ENCODE measurements at regions not wholly inside any gene's neighbourhood (a gene's known extent, or its start where the extent isn't known, plus 50 kb on each side); places are given as distances from the start of the nearest gene placed in this dataset.

DNA sequence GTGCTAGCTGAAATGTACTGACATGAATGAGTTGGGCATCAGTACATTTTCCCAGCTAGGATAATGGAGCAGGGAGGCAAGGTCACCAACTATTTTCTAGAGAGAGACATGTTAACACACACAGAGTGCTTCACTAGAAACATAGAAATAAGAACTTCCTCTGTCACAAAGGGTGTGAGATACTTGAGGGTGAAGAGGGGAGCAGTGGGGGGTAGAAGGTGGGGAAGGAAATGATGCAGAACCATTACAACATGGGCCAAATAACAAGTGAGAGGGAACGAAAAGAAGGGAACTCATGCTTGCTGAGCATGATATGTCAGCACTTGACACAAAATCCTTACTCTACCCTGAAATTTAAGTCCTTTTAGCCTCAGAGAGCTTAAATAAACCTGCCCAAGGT is 87.8 kb upstream of the RFC3 start:
- in situ Hi-C loops (cut with MboI; ENCODE audit: low sequenced_read_pairs) (no loop called here), intact Hi-C loops (cut with micrococcal nuclease) (no loop called here), dilution Hi-C loops (cut with HindIII; ENCODE audit: low sequenced_read_pairs, unreplicated experiment) (no loop called here)
- Histone ChIP-seq H3K4me1 (ENCODE audit: control insufficient read depth, insufficient read depth, low read length) (no peaks in the 10 kb centered on the region), H3K23ac (ENCODE audit: low read depth, low read length) (no peak overlapping the region), H3K4me2 (ENCODE audit: low read depth, low read length) (no peak overlapping the region), H3K36me3 (ENCODE audit: control insufficient read depth, insufficient read depth, low read length) (no peaks in the 10 kb centered on the region), H2BK20ac (ENCODE audit: low read depth, low read length) (no peak overlapping the region), H3K56ac (ENCODE audit: extremely low read depth, insufficient read depth, low read length) (no peak overlapping the region), H3K27me3 (ENCODE audit: control insufficient read depth, insufficient read depth, low read length) (peaks cover 2% of the 10 kb centered on the region; the same call in 1 of the 2 replicates), H3K9ac (ENCODE audit: low read depth, low read length) (no peak overlapping the region), H3K9me3 (ENCODE audit: control insufficient read depth, insufficient read depth, low read length) (no peaks in the 10 kb centered on the region), H3K18ac (ENCODE audit: low read depth, low read length) (no peak overlapping the region), H2AK5ac (ENCODE audit: low read depth, low read length) (no peak overlapping the region), H3K9me1 (ENCODE audit: insufficient read depth, low read length) (no peaks in the 10 kb centered on the region), H4K5ac (ENCODE audit: low read depth, low read length) (no peak overlapping the region), H4K8ac (ENCODE audit: low read depth in 2 of 2, low read length in 2 of 2) (no peak overlapping the region), H2BK15ac (ENCODE audit: low read depth, low read length) (no peak overlapping the region), H2AK9ac (replicated peaks; ENCODE audit: low read depth, low read length, poor library complexity) (no peak overlapping the region), H4K20me1 (ENCODE audit: insufficient read depth, low read length) (no peaks in the 10 kb centered on the region), H3K27ac (ENCODE audit: insufficient read depth, low read length) (no peak overlapping the region), H3K4me3 (ENCODE audit: insufficient read depth, low read depth, low read length) (no peak overlapping the region), H3K14ac (replicated peaks; ENCODE audit: low read depth, low read length) (no peak overlapping the region), H2AFZ (replicated peaks; ENCODE audit: low read length, poor library complexity) (no peak overlapping the region), H2BK5ac (ENCODE audit: low read depth, low read length, poor library complexity, severe bottlenecking) (no peak overlapping the region), H4K91ac (ENCODE audit: insufficient read depth, low read depth, low read length) (no peak overlapping the region), H3K4ac (ENCODE audit: low read depth, low read length) (no peak overlapping the region), H3K79me1 (ENCODE audit: low read depth in 1 of 2, low read length in 2 of 2) (no peaks in the 10 kb centered on the region), H2BK120ac (ENCODE audit: low read depth, low read length) (no peak overlapping the region)
- DNase-seq: no peak
- no TSS peak for BruUV-seq (replicated peaks)
- TF ChIP-seq MXI1 (IDR thresholded peaks at IDR 0.05; ENCODE audit: borderline replicate concordance, low read depth, low read length) (no peak), NFE2L2 (IDR thresholded peaks at IDR 0.05; ENCODE audit: low read depth, low read length) (no peak), CEBPB (IDR thresholded peaks at IDR 0.05; ENCODE audit: low read depth, low read length) (no peak), RFX5 (IDR thresholded peaks at IDR 0.05; ENCODE audit: low read depth, low read length) (no peak), BHLHE40 (IDR thresholded peaks at IDR 0.05; ENCODE audit: low read depth, low read length) (no peak), POLR2A (IDR thresholded peaks at IDR 0.05; ENCODE audit: low read depth, low read length) (no peak), CHD1 (IDR thresholded peaks at IDR 0.05; ENCODE audit: low read depth, low read length) (no peak), RAD21 (IDR thresholded peaks at IDR 0.05; ENCODE audit: low read length) (no peak), MAFK (IDR thresholded peaks at IDR 0.05; ENCODE audit: low read depth, low read length) (no peak), RCOR1 (IDR thresholded peaks at IDR 0.05; ENCODE audit: insufficient replicate concordance, low read length) (no peak), FOS (IDR thresholded peaks at IDR 0.05; ENCODE audit: low read depth, low read length) (no peak), SMC3 (IDR thresholded peaks at IDR 0.05; ENCODE audit: low read depth, low read length) (no peak), MAZ (IDR thresholded peaks at IDR 0.05; ENCODE audit: borderline replicate concordance, low read depth, low read length) (no peak)
- TF ChIP-seq, protein P1, sequence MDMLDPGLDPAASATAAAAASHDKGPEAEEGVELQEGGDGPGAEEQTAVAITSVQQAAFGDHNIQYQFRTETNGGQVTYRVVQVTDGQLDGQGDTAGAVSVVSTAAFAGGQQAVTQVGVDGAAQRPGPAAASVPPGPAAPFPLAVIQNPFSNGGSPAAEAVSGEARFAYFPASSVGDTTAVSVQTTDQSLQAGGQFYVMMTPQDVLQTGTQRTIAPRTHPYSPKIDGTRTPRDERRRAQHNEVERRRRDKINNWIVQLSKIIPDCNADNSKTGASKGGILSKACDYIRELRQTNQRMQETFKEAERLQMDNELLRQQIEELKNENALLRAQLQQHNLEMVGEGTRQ (IDR thresholded peaks at IDR 0.05; ENCODE audit: low read depth, low read length): no peak
- TF ChIP-seq, protein P2, sequence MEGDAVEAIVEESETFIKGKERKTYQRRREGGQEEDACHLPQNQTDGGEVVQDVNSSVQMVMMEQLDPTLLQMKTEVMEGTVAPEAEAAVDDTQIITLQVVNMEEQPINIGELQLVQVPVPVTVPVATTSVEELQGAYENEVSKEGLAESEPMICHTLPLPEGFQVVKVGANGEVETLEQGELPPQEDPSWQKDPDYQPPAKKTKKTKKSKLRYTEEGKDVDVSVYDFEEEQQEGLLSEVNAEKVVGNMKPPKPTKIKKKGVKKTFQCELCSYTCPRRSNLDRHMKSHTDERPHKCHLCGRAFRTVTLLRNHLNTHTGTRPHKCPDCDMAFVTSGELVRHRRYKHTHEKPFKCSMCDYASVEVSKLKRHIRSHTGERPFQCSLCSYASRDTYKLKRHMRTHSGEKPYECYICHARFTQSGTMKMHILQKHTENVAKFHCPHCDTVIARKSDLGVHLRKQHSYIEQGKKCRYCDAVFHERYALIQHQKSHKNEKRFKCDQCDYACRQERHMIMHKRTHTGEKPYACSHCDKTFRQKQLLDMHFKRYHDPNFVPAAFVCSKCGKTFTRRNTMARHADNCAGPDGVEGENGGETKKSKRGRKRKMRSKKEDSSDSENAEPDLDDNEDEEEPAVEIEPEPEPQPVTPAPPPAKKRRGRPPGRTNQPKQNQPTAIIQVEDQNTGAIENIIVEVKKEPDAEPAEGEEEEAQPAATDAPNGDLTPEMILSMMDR (conservative IDR thresholded peaks at IDR 0.05; ENCODE audit: low read depth, low read length): no peak
- TF ChIP-seq, protein P3, sequence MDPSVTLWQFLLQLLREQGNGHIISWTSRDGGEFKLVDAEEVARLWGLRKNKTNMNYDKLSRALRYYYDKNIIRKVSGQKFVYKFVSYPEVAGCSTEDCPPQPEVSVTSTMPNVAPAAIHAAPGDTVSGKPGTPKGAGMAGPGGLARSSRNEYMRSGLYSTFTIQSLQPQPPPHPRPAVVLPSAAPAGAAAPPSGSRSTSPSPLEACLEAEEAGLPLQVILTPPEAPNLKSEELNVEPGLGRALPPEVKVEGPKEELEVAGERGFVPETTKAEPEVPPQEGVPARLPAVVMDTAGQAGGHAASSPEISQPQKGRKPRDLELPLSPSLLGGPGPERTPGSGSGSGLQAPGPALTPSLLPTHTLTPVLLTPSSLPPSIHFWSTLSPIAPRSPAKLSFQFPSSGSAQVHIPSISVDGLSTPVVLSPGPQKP (IDR thresholded peaks at IDR 0.05; ENCODE audit: borderline replicate concordance, low read depth, low read length): no peak
- CTCF ChIA-PET: no interaction called here
- no peak for ATAC-seq (ENCODE audit: low read depth)
- POLR2A ChIA-PET (ENCODE audit: unreplicated experiment): no interaction called here
- WGBS, 2 experiments (ENCODE audit: extremely low coverage in 2 of 2, insufficient read length in 1 of 2): no CpG with 5 or more reads among the region's 1 CpG

Measured in IMR-90 (cell line).